ENCODE measurements at regions not wholly inside any gene's neighbourhood (a gene's known extent, or its start where the extent isn't known, plus 50 kb on each side); places are given as distances from the start of the nearest gene placed in this dataset.

- TF ChIP-seq CTCF (IDR thresholded peaks at IDR 0.05; ENCODE audit: insufficient read depth, low read depth, low read length) (no peak), EZH2 (IDR thresholded peaks at IDR 0.05; ENCODE audit: insufficient read depth, low read length) (no peak)
Measured at GRCh38 chr11:134758342-134758931, 346.4 kb upstream of the B3GAT1 start.

Data from astrocyte (in vitro differentiated cells and primary cell).